ENCODE measurements at regions not wholly inside any gene's neighbourhood (a gene's known extent, or its start where the extent isn't known, plus 50 kb on each side); places are given as distances from the start of the nearest gene placed in this dataset.

DNA sequence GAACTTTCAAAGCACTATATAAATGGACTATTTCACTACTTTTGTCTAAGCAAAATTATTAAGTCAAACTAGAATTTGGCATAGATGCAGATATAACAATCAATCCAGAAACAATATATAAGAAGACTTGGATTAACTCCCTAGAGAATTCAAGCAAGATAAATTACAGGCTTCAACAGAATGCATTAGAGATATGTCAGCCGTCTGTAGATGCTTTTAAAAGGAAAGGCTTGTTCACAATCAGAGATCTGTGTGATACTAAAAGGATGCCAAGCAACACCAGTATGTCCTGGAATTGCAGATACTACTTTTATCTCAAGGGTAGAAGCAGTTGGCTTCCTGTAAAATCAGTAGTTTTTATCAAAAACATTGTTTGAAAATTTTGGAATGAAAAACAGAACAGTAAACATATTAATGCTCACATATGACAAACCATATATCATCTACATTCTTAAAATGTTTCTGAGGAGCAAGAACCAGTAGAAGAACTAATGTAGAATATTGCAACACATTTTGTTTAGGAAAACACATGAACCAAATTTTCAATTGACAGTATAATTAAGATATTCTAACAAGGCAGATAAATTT is 947.9 kb upstream of the LRRN3 start:
- TF ChIP-seq, protein P1, sequence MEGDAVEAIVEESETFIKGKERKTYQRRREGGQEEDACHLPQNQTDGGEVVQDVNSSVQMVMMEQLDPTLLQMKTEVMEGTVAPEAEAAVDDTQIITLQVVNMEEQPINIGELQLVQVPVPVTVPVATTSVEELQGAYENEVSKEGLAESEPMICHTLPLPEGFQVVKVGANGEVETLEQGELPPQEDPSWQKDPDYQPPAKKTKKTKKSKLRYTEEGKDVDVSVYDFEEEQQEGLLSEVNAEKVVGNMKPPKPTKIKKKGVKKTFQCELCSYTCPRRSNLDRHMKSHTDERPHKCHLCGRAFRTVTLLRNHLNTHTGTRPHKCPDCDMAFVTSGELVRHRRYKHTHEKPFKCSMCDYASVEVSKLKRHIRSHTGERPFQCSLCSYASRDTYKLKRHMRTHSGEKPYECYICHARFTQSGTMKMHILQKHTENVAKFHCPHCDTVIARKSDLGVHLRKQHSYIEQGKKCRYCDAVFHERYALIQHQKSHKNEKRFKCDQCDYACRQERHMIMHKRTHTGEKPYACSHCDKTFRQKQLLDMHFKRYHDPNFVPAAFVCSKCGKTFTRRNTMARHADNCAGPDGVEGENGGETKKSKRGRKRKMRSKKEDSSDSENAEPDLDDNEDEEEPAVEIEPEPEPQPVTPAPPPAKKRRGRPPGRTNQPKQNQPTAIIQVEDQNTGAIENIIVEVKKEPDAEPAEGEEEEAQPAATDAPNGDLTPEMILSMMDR (IDR thresholded peaks at IDR 0.05; ENCODE audit: insufficient read depth, low read length, poor library complexity, severe bottlenecking): no peak
- Histone ChIP-seq H3K36me3 (ENCODE audit: control insufficient read depth, insufficient read depth, low read length) (no peaks in the 10 kb centered on the region), H3K27me3 (ENCODE audit: control insufficient read depth, insufficient read depth, low read length) (no peaks in the 10 kb centered on the region), H3K4me3 (ENCODE audit: low read depth, low read length) (no peak overlapping the region)
- no peak for DNase-seq (ENCODE audit: low read depth)

GRCh38 chr7:110144599-110144998 is 946.3 kb upstream of the LRRN3 start:
- Histone ChIP-seq H3K27me3 (ENCODE audit: control insufficient read depth, insufficient read depth, low read length) (no peaks in the 10 kb centered on the region), H3K36me3 (ENCODE audit: control insufficient read depth, insufficient read depth, low read length) (no peaks in the 10 kb centered on the region), H3K4me3 (ENCODE audit: low read depth, low read length) (no peak overlapping the region)
- TF ChIP-seq, protein P1 (IDR thresholded peaks at IDR 0.05; ENCODE audit: insufficient read depth, low read length, poor library complexity, severe bottlenecking): no peak
- no peak for DNase-seq (ENCODE audit: low read depth)

DNA sequence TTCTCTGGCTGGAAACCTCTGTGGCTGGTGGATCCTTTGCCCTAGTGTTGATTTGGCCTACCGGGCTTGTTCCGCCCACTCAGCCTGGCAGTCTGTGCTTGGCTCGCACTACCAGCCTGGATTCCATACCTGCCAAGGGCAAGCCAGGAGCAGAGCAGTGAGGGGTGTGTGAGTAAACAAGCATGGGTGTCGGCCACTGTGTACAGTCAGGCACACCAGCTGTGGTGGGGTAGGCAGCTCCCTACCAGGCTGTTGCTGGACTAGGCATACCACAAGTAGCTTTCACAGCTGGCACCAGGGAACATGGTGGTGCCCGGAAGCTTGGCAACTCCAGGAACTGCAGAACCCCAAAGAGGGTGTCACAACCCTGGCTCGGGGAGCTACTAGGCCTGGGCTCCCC is 942.9 kb upstream of the LRRN3 start:
- Histone ChIP-seq H3K27me3 (ENCODE audit: control insufficient read depth, insufficient read depth, low read length) (no peaks in the 10 kb centered on the region), H3K36me3 (ENCODE audit: control insufficient read depth, insufficient read depth, low read length) (no peaks in the 10 kb centered on the region), H3K4me3 (ENCODE audit: low read depth, low read length) (no peak overlapping the region)
- no peak for DNase-seq (ENCODE audit: low read depth)
- TF ChIP-seq, protein P1 (IDR thresholded peaks at IDR 0.05; ENCODE audit: insufficient read depth, low read length, poor library complexity, severe bottlenecking): no peak

GRCh38 chr7:110153222-110153621 is 937.7 kb upstream of the LRRN3 start:
- DNase-seq (ENCODE audit: low read depth): no peak

GRCh38 chr7:110156511-110156910 is 934.4 kb upstream of the LRRN3 start:
- TF ChIP-seq, protein P1 (IDR thresholded peaks at IDR 0.05; ENCODE audit: insufficient read depth, low read length, poor library complexity, severe bottlenecking): no peak
- Histone ChIP-seq H3K27me3 (ENCODE audit: control insufficient read depth, insufficient read depth, low read length) (no peaks in the 10 kb centered on the region), H3K4me3 (ENCODE audit: low read depth, low read length) (no peak overlapping the region), H3K36me3 (ENCODE audit: control insufficient read depth, insufficient read depth, low read length) (no peaks in the 10 kb centered on the region)
- no peak for DNase-seq (ENCODE audit: low read depth)

More at GRCh38 chr7:110153222-110153621, 937.7 kb upstream of the LRRN3 start:
- TF ChIP-seq, protein P1 (IDR thresholded peaks at IDR 0.05; ENCODE audit: insufficient read depth, low read length, poor library complexity, severe bottlenecking): no peak
- no peak overlapping the region for H3K4me3 ChIP-seq (ENCODE audit: low read depth, low read length)
- no peaks in the 10 kb centered on the region for H3K27me3 ChIP-seq (ENCODE audit: control insufficient read depth, insufficient read depth, low read length)
- no peaks in the 10 kb centered on the region for H3K36me3 ChIP-seq (ENCODE audit: control insufficient read depth, insufficient read depth, low read length)
